HCT116 (cell line): ENCODE measurements at regions not wholly inside any gene's neighbourhood (a gene's known extent, or its start where the extent isn't known, plus 50 kb on each side); places are given as distances from the start of the nearest gene placed in this dataset.

Experiments
- ATAC-seq: fragments of 200-7000 bp; cut with Tn5 transposase; 2 replicates; pipeline ENCODE4 v1.9.1; 2020; ENCODE audit warnings: mild to moderate bottlenecking, moderate library complexity
- BruUV-seq: library from RNA; stranded (reverse); fragments of 400-500 nt; replicated peaks from 2 replicates; lab custom pipeline; 2021; lab: Mats Ljungman, UMichigan
- CTCF ChIA-PET: fragments of 300-600 bp; sonication (Branson Sonifier 250); formaldehyde crosslinking; loops from one replicate; lab custom pipeline; 2021; ENCODE audit warnings: antibody characterized with exemption; lab: Charles Lee
- POLR2A ChIA-PET: fragments of 300-600, 350-600 bp; sonication (Branson Sonifier 250); formaldehyde crosslinking; loops from one replicate; lab custom pipeline; 2021; ENCODE audit warnings: antibody characterized with exemption; lab: Charles Lee
- RAD21 ChIA-PET, 2 experiments: fragments of 300-600 bp; sonication (Branson Sonifier 250); formaldehyde crosslinking; loops; one replicate each; lab custom pipeline; 2023; ENCODE audit warnings: low total read pairs in 2 of 2; ENCODE audit not compliant: uncharacterized antibody in 2 of 2, unreplicated experiment in 2 of 2, low non-redundant PET in 1 of 2; lab: Charles Lee
- DNase-seq: peaks from one replicate; pipeline ENCODE4 v3.0.0-alpha.2; 2010; ENCODE audit warnings: low read depth, low spot score
- H2AFZ ChIP-seq: fragments of 200-600 bp; shearing (Covaris generic), sonication (generic); 2 replicates; pipeline ENCODE4 v1.6.1; 2017; ENCODE audit warnings: low read depth, mixed run types, mixed read lengths, antibody characterized with exemption, low read length; ENCODE audit not compliant: poor library complexity, severe bottlenecking
- H3K27ac ChIP-seq: 2 replicates; pipeline ENCODE4 v1.5.1; 2012; ENCODE audit warnings: low read depth, low read length
- H3K27me3 ChIP-seq: fragments of 200-600 bp; sonication (generic); 2 replicates; pipeline ENCODE4 v1.6.1; 2016; ENCODE audit warnings: mixed run types, low read length, mixed read lengths; ENCODE audit not compliant: insufficient read depth
- H3K36me3 ChIP-seq, 2 experiments: fragments of 200-500 bp in 1 of 2; fragments of 200-600 bp in 1 of 2; sonication (Bioruptor generic) in 1 of 2; sonication (generic) in 1 of 2; 2 replicates each; pipeline versions ENCODE4 v1.5.1 to v1.6.1; 2014 to 2016; ENCODE audit warnings: low read length in 2 of 2, inconsistent platforms in 1 of 2, mixed read lengths in 1 of 2, mixed run types in 1 of 2; ENCODE audit not compliant: insufficient read depth in 2 of 2, control insufficient read depth in 1 of 2
- H3K4me1 ChIP-seq, 2 experiments: fragments of 200-600 bp in 1 of 2; sonication (generic) in 1 of 2; 2 replicates each; pipeline versions ENCODE4 v1.5.1 to v1.6.1; 2012 to 2017; ENCODE audit warnings: low read length in 2 of 2, inconsistent platforms in 1 of 2, mild to moderate bottlenecking in 1 of 2, mixed read lengths in 1 of 2, mixed run types in 1 of 2, moderate library complexity in 1 of 2; ENCODE audit not compliant: insufficient read depth in 2 of 2, control insufficient read depth in 1 of 2
- H3K4me2 ChIP-seq: fragments of 200-600 bp; sonication (generic); 2 replicates; pipeline ENCODE4 v1.6.1; 2017; ENCODE audit warnings: mixed run types, low read length, mixed read lengths
- H3K4me3 ChIP-seq, 2 experiments: fragments of 200-600 bp in 1 of 2; sonication (generic) in 1 of 2; replicated peaks in 1 of 2; 2 replicates each; pipeline ENCODE4 v1.5.1; 2011 to 2016; ENCODE audit warnings: low read length in 2 of 2, control low read depth in 1 of 2, low read depth in 1 of 2, mild to moderate bottlenecking in 1 of 2, mixed read lengths in 1 of 2, mixed run types in 1 of 2
- H3K79me2 ChIP-seq: fragments of 200-600 bp; sonication (generic); 2 replicates; pipeline ENCODE4 v1.6.1; 2017; ENCODE audit warnings: mild to moderate bottlenecking, mixed run types, low read length, moderate library complexity, mixed read lengths; ENCODE audit not compliant: insufficient read depth
- H3K9ac ChIP-seq: fragments of 200-600 bp; sonication (generic); 2 replicates; pipeline ENCODE4 v1.6.1; 2016; ENCODE audit warnings: low read length, mixed read lengths
- H3K9me2 ChIP-seq: fragments of 200-600 bp; sonication (generic), shearing (Covaris generic); 2 replicates; pipeline ENCODE4 v1.6.1; 2017; ENCODE audit warnings: mixed run types, mild to moderate bottlenecking, moderate library complexity; ENCODE audit not compliant: insufficient read depth
- H3K9me3 ChIP-seq, 2 experiments: fragments of 200-500 bp in 1 of 2; fragments of 200-600 bp in 1 of 2; sonication (Bioruptor generic) in 1 of 2; sonication (generic) in 1 of 2; 2 replicates each; pipeline ENCODE4 v1.6.1; 2014 to 2017; ENCODE audit warnings: low read length in 2 of 2, mixed read lengths in 2 of 2, inconsistent platforms in 1 of 2, low read depth in 1 of 2, mild to moderate bottlenecking in 1 of 2, mixed run types in 1 of 2, moderate library complexity in 1 of 2; ENCODE audit not compliant: control insufficient read depth in 1 of 2, insufficient read depth in 1 of 2
- H4K20me1 ChIP-seq: fragments of 200-600 bp; sonication (generic), shearing (Covaris generic); 2 replicates; pipeline ENCODE4 v1.6.1; 2017; ENCODE audit warnings: mixed run types, mild to moderate bottlenecking, moderate library complexity; ENCODE audit not compliant: insufficient read depth
- CBX3 ChIP-seq: IDR thresholded peaks from 2 replicates; pipeline ENCODE4 v1.6.1; 2012; ENCODE audit warnings: low read depth
- EGR1 ChIP-seq: IDR thresholded peaks from 2 replicates; pipeline ENCODE4 v1.6.1; 2012; ENCODE audit warnings: low read depth
- ELF1 ChIP-seq: IDR thresholded peaks from 2 replicates; pipeline ENCODE4 v1.6.1; 2012; ENCODE audit warnings: low read depth, borderline replicate concordance
- EZH2 ChIP-seq: fragments of 200-600 bp; sonication (generic); IDR thresholded peaks from 2 replicates; pipeline ENCODE4 v1.6.1; 2017; ENCODE audit warnings: antibody characterized with exemption, mixed run types
- EZH2phosphoT487 ChIP-seq: fragments of 200-600 bp; IDR thresholded peaks from 2 replicates; pipeline ENCODE4 v1.6.1; 2018; ENCODE audit warnings: antibody characterized with exemption, borderline replicate concordance
- FOSL1 ChIP-seq: IDR thresholded peaks from 2 replicates; pipeline ENCODE4 v1.6.1; 2012; ENCODE audit warnings: low read depth
- JUND ChIP-seq: IDR thresholded peaks from 2 replicates; pipeline ENCODE4 v1.6.1; 2012
- MAX ChIP-seq: IDR thresholded peaks from 2 replicates; pipeline ENCODE4 v1.6.1; 2012
- POLR2A ChIP-seq: IDR thresholded peaks from 2 replicates; pipeline ENCODE4 v1.7.0; 2011; ENCODE audit warnings: borderline replicate concordance; ENCODE audit not compliant: insufficient read depth, insufficient read length; ENCODE audit errors: extremely low read depth
- REST ChIP-seq: IDR thresholded peaks from 2 replicates; pipeline ENCODE4 v1.6.1; 2012; ENCODE audit warnings: low read depth
- SIN3A ChIP-seq: IDR thresholded peaks from 2 replicates; pipeline ENCODE4 v1.6.1; 2012; ENCODE audit warnings: low read depth
- SRF ChIP-seq: IDR thresholded peaks from 2 replicates; pipeline ENCODE4 v1.6.1; 2012; ENCODE audit warnings: low read depth
- YY1 ChIP-seq: IDR thresholded peaks from 2 replicates; pipeline ENCODE4 v1.6.1; 2011; ENCODE audit warnings: low read length, low read depth, moderate library complexity, mild to moderate bottlenecking; ENCODE audit not compliant: insufficient replicate concordance; ENCODE audit errors: extremely low read depth
- ZBTB33 ChIP-seq: IDR thresholded peaks from 2 replicates; pipeline ENCODE4 v1.6.1; 2011; ENCODE audit warnings: mild to moderate bottlenecking, low read length, moderate library complexity; ENCODE audit not compliant: insufficient replicate concordance; ENCODE audit errors: extremely low read depth
- intact Hi-C: fragments of 100-400 bp; cut with micrococcal nuclease; formaldehyde crosslinking; loops from 2 replicates; pipeline ENCODE4 v1.10.0; 2022
- TF ChIP-seq, protein P1 (sequence below): IDR thresholded peaks from 2 replicates; pipeline ENCODE4 v1.6.1; 2012

DNA sequence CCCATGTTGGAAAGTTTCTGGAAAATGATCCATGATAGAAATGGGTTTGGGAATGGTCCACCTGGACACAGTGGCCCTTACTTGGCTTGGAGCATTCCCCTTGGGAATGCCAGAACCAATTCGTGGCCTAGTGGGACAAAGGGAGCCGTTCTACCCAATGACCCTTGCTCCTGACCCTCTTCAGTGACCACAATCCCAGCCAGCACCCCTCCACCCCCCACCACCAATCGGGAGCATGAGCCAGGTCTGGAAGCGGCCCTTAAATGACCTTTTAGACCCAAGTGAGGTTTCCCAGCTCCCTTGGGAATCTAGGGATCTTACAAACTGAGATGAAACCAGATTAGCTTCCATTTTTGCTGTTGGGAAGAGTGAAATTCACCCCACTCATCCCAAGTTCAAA is 51.3 kb upstream of the CDON start:
- ATAC-seq = no peak
- Histone ChIP-seq H3K4me1 (peaks cover 11 to 32% of the 10 kb centered on the region in 2 experiments), H2AFZ (no peak overlapping the region), H3K9me2 (no peaks in the 10 kb centered on the region), H3K9me3 (no peaks in the 10 kb centered on the region), H3K27ac (no peak overlapping the region), H3K27me3 (no peaks in the 10 kb centered on the region), H3K4me2 (peak overlapping the region; percentile 43), H4K20me1 (no peaks in the 10 kb centered on the region), H3K79me2 (no peaks in the 10 kb centered on the region), H3K36me3 (no peaks in the 10 kb centered on the region), H3K4me3 (no peak overlapping the region), H3K9ac (no peak overlapping the region)
- BruUV-seq = no TSS peak
- POLR2A ChIA-PET = interaction anchor here (1.1 kb wide), 1 partner anchor 10 kb away, joined by 3 read pairs; no protein-coding TSS in a partner anchor
- CTCF ChIA-PET = no interaction called here
- RAD21 ChIA-PET = no interaction called here
- intact Hi-C loops = no loop called here
- DNase-seq = no peak
- TF ChIP-seq, protein P1, sequence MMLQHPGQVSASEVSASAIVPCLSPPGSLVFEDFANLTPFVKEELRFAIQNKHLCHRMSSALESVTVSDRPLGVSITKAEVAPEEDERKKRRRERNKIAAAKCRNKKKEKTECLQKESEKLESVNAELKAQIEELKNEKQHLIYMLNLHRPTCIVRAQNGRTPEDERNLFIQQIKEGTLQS = no peak
- TF ChIP-seq SRF (no peak), MAX (no peak), YY1 (no peak), EGR1 (no peak), REST (no peak), ZBTB33 (no peak), CBX3 (no peak), FOSL1 (no peak), SIN3A (no peak), POLR2A (no peak), EZH2phosphoT487 (no peak), JUND (no peak), EZH2 (no peak), ELF1 (no peak)
